Activated naive CD4-positive, alpha-beta T cell (primary cell): ENCODE measurements at regions not wholly inside any gene's neighbourhood (a gene's known extent, or its start where the extent isn't known, plus 50 kb on each side); places are given as distances from the start of the nearest gene placed in this dataset.
"Not testable (repeated sequence)": the region's sequence is repeated elsewhere in the genome, so short reads cannot be mapped to it uniquely, and the experiment has no call there.

Experiments
- DNase-seq, 4 experiments: peaks; one replicate each; lab custom pipeline; 2025; lab: John Stamatoyannopoulos, UW

GRCh38 chr3:70631716-70632307, 319.4 kb upstream of the MDFIC2 start:
- no peak for DNase-seq

GRCh38 chr3:70621451-70621850, 309.0 kb upstream of the MDFIC2 start:
- DNase-seq: no peak

- no peak for DNase-seq
Observed at GRCh38 chr3:70620956-70621355, 308.5 kb upstream of the MDFIC2 start.

GRCh38 chr3:70620367-70620766, 307.9 kb upstream of the MDFIC2 start:
- DNase-seq: no peak

- DNase-seq: no peak
Observed at GRCh38 chr3:70618151-70618550, 305.7 kb upstream of the MDFIC2 start.

DNA sequence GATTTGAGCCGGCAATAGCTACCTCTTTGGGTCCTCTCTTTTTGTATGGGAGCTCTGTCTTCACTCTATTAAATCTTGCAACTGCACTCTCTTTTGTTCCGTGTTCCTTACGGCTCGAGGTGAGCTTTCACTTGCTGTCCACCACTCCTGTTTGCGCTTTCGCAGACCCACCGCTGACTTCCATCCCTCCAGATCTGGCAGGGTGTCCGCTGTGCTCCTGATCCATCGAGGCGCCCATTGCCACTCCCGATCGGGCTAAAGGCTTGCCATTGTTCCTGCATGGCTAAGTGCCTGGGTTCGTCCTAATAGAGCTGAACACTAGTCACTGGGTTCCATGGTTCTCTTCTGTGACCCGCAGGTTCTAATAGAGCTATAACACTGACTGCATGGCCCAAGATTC, 304.9 kb upstream of the MDFIC2 start:
- DNase-seq: not testable (repeated sequence)

- DNase-seq: no peak
Observed at GRCh38 chr3:70615286-70615685, 302.8 kb upstream of the MDFIC2 start.

DNA sequence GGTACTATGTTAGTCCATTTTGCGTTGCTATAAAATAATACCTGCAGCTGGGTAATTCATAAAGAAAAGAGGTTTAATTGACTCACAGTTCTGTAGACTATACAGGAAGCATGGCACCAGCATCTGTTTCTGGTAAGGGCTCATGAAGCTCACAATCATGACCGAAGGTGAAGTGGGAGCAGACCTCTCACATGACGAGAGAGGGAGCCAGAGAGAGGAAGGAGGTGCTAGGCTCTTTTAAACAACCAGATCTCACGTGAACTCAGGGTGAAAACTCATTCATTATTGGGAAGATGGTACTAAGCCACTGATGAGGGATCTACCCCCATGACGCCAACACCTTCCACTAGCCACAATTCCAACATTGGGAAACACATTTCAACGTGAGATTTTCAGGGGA, 301.7 kb upstream of the MDFIC2 start:
- no peak for DNase-seq

- no peak for DNase-seq
Observed at GRCh38 chr3:70612920-70613319, 300.5 kb upstream of the MDFIC2 start.

DNA sequence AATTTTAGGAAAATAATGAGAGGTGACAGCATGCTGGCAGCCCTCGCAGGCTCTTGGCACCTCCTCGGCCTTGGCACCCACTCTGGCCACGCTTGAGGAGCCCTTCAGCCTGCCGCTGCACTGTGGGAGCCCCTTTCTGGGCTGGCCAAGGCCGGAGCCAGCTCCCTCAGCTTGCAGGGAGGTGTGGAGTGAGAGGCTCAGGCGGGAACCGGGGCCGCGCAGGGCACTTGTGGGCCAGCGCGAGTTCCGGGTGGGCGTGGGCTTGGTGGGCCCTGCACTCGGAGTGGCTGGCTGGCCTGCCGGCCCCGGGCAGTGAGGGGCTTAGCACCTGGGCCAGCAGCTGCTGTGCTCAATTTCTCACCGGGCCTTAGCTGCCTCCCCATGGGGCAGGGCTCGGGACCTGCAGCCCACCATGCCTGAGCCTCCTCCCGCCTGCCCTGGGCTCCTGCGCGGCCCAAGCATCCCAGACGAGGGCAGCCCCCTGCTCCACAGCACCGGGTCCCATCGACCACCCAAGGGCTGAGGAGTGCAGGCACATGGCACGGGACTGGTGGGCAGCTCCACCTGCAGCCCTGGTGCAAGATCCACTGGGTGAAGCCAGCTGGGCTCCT, 299.3 kb upstream of the MDFIC2 start:
- not testable (repeated sequence) for DNase-seq

GRCh38 chr3:70608434-70608833, 296.0 kb upstream of the MDFIC2 start:
- DNase-seq: no peak

DNA sequence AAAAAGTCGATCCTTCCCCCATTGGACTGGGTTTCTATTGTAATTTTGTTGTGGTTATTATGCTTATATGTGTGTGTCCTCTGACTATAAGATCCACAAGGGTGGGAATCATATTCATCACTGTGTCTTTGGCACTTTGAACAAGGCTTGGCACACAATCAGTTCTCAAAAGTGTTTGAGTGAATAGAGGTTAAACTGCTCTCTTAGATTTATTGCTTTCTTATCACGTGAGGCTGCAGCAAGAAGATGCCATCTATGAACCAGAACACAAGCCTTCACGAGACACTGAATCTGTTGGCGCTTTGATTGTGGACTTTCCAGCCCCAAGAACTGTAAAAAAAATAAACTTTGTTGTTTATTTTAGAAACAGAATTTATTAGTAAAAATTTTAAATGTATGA, 295.0 kb upstream of the MDFIC2 start:
- no peak for DNase-seq

- DNase-seq: no peak
Observed at GRCh38 chr3:70606018-70606417, 293.6 kb upstream of the MDFIC2 start.

- no peak for DNase-seq
Observed at GRCh38 chr3:70603103-70603502, 290.7 kb upstream of the MDFIC2 start.

- DNase-seq: no peak
Observed at GRCh38 chr3:70597312-70597711, 284.9 kb upstream of the MDFIC2 start.

GRCh38 chr3:70583682-70584081, 271.2 kb upstream of the MDFIC2 start:
- no peak for DNase-seq

DNA sequence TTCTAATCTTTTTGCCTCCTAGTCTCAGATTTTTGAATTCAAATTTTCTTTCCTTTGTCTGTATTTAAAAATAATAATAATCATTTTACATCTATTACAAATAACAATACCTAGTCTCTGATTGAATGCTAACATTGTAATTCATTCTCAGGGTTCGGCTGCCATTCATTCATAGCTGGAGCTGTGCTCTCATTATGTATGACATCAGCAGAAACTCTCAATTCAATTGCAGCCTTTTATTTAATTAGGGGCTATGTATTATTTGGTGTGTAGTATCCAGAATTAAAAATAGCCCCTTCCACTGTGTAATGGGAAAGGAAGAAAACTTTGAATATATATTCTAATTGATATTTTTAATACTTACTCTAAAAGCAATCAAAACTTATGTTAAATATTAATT, 270.4 kb upstream of the MDFIC2 start:
- no peak for DNase-seq

DNA sequence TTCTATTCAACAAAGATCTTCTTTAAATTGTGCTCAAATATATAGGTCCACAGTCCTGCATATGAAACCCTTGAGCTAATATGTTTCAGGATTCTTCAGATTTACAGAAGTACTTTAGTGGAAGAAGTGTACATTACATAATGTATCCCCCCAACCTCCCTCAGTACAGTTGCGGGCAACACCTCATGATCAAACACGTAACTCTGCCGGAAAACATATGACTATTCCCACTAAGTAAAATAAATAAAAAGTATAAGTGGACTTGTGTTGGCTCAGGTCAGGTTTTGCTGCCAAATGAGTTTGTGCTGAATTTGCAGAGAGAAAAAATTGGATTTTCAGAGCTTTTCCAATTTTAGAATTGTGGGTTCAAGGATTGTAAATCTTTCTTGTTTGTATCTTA, 267.6 kb upstream of the MDFIC2 start:
- DNase-seq: no peak

DNA sequence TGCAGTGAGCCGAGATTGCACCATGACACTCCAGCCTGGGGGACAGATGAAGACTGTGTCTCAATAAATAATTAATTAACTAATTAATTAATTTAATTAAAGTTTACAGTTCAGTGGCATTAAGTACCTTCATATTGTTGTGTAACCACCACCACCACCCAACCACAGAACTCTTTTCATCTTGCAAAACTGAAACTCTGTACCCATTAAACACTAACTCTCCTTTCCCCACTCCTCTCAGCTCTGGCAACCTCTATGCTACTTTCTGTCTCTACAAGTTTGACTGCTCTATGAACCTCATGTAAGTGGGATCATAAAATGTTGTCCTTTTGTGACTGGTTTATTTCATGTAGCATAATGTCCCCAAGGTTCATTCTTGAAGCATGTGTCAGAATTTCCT, 259.3 kb upstream of the MDFIC2 start:
- no peak for DNase-seq

GRCh38 chr3:70570584-70570983, 258.1 kb upstream of the MDFIC2 start:
- no peak for DNase-seq

DNA sequence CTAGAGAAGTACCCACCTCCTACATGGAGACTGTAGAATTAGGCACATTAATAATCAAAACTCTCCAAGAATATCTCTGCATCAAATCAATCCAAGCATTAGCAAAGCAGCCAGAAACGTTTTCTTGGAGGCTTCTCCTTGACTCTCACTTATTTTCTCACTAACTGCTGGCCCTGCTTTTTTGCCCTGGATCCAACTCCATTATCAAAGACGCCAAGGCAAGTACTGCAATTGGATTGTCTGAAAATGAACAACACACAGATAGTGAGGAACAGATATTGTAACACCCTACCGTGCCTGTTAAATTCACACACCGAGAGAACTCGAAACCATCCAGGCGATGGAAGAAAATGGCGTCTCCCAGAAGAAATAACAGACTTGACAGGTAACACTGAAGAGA, 256.2 kb upstream of the MDFIC2 start:
- no peak for DNase-seq

DNA sequence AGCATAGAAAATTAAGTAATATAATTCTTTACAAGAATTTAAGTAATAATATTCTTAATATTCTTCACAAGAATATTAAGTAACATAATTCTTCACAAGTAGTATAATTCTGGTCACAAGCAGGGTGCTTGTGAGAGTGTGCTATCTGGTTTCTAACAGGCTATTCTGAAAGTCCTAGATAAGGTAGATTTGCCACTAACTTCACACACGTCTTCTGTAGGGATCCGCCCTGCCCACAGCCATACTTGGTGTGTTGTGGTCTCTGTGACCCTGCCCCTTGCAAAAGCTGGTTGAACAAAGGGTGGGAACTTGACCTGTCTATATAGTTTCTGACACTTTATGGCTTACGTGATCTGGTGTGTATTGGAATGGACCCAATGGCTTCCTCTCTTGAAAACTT, 253.4 kb upstream of the MDFIC2 start:
- no peak for DNase-seq

GRCh38 chr3:70564552-70564951, 252.1 kb upstream of the MDFIC2 start:
- no peak for DNase-seq

- DNase-seq: no peak
Observed at GRCh38 chr3:70561796-70562195, 249.4 kb upstream of the MDFIC2 start.
